CD4-positive, alpha-beta T cell treated with Interleukin-1 beta for 1 hour (primary cell): ENCODE measurements at regions not wholly inside any gene's neighbourhood (a gene's known extent, or its start where the extent isn't known, plus 50 kb on each side); places are given as distances from the start of the nearest gene placed in this dataset.

ENCODE experiments used
- DNase-seq, 2 donors: peaks; one replicate each; pipeline ENCODE4 v3.0.0-alpha.2; 2020 to 2022

DNA sequence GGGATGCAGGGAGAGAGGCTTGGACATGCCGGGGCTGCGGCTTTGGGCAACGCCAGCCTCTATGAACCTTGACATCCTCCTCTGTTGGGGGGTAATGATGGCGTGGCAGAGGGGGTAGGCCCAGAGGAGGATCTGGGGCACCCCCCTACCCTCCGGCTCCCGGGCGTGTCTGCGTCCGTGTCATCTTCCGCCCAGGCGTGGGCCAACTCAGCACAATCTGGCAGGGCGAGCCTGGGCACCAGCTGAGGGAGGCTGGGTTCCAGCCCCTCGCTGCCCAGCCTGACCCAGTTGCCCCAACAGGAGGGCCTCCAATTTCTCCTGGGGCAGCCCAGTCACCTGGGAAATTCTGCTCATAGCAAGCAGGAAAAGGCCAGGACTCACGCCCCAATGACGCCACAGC lies 62.9 kb upstream of the IL17B start:
- no peak for DNase-seq

GRCh38 chr5:149441194-149441753 lies 62.2 kb upstream of the IL17B start:
- no peak for DNase-seq

DNA sequence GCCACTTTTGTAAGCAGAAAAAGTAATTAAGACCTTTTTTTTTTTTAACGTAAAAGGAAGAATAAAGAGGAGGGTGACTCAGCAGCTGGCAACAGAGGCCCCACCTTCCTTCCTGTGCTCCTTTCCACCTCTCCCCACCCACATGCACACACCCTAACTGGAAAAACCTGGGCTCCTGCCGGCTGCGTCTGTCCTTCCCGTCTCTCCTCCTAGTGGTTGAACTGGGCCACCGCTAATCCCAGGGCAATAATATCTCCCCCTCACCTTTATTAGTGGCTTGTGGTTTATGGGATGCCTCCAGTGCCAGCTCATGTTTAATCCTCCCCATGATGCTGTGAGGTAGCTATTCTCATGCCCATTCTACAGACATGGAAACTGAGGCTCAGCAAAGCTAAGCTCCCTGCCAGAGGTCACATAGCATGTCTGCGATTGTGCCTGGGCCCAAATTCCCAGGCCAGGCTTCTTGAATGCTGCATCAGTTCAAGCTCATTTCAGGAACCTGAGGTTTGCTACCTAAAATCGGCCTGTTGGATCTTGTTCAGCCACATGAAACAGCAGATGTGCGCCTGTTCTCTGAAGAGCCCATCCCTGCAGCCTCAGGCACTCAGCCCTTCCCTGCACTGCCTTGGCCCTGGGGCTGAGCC lies 60.9 kb upstream of the IL17B start:
- no peak for DNase-seq

DNA sequence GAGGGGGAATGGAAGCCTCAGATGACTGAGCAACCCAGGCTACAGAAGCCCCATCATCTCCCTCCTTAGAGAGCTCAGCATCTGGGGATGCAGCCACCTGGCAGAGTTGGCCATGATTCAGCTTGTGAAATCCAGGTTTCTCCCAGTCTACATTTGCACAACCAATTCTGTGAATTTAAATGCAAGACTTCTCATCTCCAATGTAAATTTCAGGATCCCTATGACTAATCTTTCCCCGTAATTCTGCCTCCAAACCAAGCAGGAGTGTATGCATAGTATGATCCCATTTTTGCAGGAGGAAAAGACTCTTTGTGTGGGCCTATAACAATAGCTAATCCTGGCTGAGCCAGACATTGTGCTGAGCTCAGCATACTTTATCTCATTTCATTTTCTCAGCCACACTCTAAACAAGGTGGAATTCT lies 59.6 kb upstream of the IL17B start:
- DNase-seq: no peak

DNA sequence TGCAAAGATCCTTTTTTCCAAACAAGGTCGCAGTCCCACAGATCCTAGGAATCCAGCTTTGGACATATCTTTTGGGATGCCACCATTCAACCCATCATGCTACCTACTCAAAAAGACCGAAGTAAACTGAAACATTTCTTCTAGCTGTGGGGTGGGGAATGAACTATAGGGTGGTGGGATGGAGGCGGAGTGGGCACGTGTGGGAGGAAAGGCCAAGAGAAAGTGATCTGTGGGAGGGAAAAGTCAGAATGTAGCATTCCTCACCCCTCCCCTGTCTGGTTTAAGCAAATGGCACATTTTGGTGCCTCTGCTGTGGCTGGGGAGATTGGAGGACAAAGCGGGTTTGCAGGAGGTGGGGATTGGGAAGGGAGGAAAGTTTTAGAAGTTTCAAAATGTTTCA lies 59.2 kb upstream of the IL17B start:
- no peak for DNase-seq

DNA sequence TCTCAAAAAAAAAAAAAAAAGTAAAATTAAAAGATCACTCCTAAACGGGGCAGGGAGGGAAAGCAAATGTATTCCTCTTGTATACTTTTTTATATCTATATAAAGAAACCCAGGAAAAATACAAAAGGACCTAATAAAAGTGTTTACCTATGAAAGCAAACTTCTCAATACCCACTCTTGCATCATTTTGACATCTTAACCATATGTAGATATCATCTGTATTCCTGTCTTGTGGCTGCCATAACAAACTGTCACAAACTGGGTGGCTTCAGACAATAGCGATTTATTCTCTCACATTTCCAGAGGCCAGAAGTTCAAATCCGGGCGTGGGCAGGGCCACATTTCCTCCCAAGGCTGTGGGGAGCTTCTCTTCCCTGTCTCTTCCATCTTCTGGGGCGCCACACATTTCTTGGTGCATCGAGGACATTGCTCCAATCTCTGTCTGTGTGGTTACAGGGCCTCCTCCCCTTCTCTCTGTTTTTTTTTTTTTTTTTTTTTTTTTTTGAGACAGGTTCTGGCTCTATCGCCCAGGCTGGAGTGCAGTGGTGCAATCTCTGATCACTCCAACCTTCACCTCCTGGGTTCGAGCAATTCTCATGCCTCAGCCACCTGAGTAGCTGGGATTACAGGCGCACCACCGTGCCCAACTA lies 58.4 kb upstream of the IL17B start:
- no peak for DNase-seq

DNA sequence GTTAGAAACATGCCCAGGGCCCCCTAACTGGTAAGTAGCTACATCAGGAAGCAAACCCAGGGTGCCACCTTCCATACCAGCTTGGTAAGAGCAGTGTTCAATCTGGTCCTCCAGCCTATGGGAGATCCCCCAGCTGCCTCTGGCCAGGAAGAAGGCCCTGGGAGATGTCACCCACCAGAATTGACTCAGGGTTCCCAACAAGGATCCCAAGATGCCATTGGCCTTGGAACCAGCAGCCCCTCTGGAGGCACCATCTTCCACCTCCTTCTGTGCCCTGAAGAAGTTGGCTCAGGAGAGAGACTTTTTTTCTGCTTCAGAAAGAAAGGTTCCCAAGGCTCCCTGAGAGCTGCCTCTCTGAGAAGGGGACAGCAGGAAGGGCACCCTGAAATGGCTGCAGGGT lies 56.6 kb upstream of the IL17B start:
- DNase-seq: no peak

- no peak for DNase-seq
Observed at GRCh38 chr5:149435015-149435376, 55.9 kb upstream of the IL17B start.

DNA sequence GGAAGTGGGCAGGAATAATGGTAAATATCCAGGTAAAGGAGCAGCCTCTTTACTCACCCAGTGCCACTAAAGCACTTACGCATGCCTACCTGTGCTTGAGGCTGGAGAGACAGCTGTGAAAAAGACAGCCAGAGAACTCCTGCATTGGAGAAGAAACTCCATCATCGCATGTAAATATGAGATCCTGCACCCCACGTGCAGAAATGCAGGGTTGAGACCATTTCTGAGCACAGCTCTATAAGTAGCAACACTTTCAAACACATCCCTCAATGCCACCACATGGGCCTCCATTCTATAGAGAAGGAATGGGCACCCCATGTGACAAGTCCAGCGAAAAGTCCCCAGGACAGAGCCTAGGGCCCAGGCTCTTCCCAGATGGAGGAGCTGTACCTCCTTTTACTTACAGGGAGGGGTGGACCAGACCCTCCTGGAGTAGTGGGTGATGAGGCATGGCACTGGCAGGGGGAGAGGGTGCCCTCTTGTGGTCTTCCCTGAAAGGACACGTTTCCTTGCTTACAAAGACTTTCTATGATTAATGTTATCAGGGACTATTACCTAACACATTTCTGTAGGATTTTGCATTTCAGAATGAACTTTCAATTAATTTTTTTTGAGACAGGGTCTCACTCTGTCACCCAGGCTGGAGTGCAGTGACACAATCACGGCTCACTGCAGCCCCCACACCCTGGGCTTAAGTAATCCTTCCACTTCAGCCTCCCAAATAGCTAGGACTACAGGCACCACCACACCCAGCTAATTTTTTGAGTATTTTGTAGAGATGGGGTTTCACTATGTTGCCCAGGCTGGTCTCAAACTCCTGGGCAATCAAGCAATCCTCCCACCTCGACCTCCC lies 55.3 kb upstream of the IL17B start:
- peak; percentile 13 to 40 for DNase-seq

DNA sequence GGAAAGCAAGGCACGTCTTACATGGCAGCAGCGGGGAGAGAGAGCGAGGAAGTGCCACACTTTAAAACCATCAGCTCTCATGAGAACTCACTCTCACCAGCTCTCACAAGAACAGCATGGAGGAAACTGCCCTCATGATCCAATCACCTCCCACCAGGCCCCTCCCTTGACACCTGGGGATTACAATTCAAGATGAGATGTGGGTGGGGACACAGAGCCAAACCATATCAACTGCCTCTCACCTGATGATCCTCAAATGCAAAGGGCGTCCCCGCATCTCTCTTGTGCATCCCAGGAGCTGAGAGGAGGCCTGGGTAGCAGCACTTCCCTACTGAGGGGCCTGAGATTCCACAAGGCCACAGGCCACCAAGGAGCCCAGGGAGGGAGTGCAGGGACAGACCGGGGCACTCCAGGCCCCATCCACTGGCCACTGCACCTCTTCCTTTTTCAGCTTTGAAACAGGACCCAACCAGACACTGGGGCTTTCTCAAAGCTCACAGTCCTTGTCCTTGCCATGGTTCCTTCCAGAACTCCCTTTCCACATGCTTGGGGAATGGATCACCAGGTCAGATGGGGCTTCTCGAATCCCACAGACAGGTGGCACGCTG lies 54.5 kb upstream of the IL17B start:
- DNase-seq: no peak

GRCh38 chr5:149432911-149433401 lies 53.9 kb upstream of the IL17B start:
- no peak for DNase-seq

GRCh38 chr5:149432376-149432775 lies 53.3 kb upstream of the IL17B start:
- no peak for DNase-seq

DNA sequence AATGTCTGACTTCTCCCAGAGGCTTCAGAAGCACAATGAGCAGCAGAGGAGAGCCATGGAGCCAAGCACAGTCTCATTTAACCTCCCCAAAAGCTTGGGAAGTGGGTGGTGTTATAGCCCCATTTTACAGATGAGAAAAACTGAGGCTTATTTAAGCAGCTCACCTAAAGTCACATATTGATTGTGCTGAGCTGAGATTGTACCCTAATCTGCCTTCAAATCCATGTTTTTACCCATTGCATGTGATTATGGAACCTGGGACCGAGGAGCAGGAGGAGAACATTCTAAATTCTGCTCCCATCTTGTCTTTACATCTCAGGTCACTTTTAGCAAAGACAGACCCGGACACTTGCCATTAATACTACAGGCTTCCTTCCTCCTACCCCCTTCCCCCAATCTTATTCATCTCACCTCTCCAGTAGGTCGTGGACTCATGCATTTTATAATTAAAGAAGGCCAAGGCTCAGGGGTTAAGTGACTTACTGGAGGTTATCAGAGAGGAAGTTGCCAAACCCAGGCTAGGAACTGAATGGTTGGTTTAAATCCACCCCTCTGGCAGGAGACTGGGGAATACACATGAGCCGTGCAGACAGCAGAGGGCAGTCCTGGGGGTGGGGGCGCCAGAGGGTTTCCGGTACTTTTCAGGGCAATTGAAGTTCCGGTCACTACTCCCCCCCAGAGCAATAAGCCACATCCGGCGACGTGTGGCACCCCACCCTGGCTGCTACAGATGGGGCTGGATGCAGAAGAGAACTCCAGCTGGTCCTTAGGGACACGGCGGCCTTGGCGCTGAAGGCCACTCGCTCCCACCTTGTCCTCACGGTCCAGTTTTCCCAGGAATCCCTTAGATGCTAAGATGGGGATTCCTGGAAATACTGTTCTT lies 51.0 kb upstream of the IL17B start:
- no peak for DNase-seq
